ENCODE measurements at regions not wholly inside any gene's neighbourhood (a gene's known extent, or its start where the extent isn't known, plus 50 kb on each side); places are given as distances from the start of the nearest gene placed in this dataset.
"Not testable (repeated sequence)": the region's sequence is repeated elsewhere in the genome, so short reads cannot be mapped to it uniquely, and the experiment has no call there.

GRCh38 chr5:104932431-104932830 is 1369.8 kb upstream of the NUDT12 start:
- DNase-seq (ENCODE audit: low read depth in 4 of 4, low spot score in 2 of 4), result no peak

- DNase-seq (ENCODE audit: low read depth in 4 of 4, low spot score in 2 of 4), result no peak
Observed at GRCh38 chr5:104928906-104929520, 1366.4 kb upstream of the NUDT12 start.

GRCh38 chr5:104915226-104915625 is 1352.6 kb upstream of the NUDT12 start:
- no peak for DNase-seq (ENCODE audit: low read depth in 4 of 4, low spot score in 2 of 4)

- no peak for DNase-seq (ENCODE audit: low read depth in 4 of 4, low spot score in 2 of 4)
Observed at GRCh38 chr5:104914536-104915070, 1352.0 kb upstream of the NUDT12 start.

- no peak for DNase-seq (ENCODE audit: low read depth in 4 of 4, low spot score in 2 of 4)
Observed at GRCh38 chr5:104913841-104914281, 1351.3 kb upstream of the NUDT12 start.

GRCh38 chr5:104909803-104910202 is 1347.2 kb upstream of the NUDT12 start:
- DNase-seq (ENCODE audit: low read depth in 4 of 4, low spot score in 2 of 4), result no peak

- DNase-seq (ENCODE audit: low read depth in 4 of 4, low spot score in 2 of 4), result no peak
Observed at GRCh38 chr5:104904561-104904960, 1342.0 kb upstream of the NUDT12 start.

- DNase-seq (ENCODE audit: low read depth in 4 of 4, low spot score in 2 of 4), result no peak
Observed at GRCh38 chr5:104903941-104904340, 1341.4 kb upstream of the NUDT12 start.

- DNase-seq (ENCODE audit: low read depth in 4 of 4, low spot score in 2 of 4), result no peak
Observed at GRCh38 chr5:104891596-104891995, 1329.0 kb upstream of the NUDT12 start.

- no peak for DNase-seq (ENCODE audit: low read depth in 4 of 4, low spot score in 2 of 4)
Observed at GRCh38 chr5:104890767-104891166, 1328.2 kb upstream of the NUDT12 start.

GRCh38 chr5:104859437-104859836 is 1296.8 kb upstream of the NUDT12 start:
- no peak for DNase-seq (ENCODE audit: low read depth in 4 of 4, low spot score in 2 of 4)

GRCh38 chr5:104852099-104852498 is 1289.5 kb upstream of the NUDT12 start:
- not testable (repeated sequence) for DNase-seq (ENCODE audit: low read depth in 4 of 4, low spot score in 2 of 4)

GRCh38 chr5:104845541-104845940 is 1283.0 kb upstream of the NUDT12 start:
- no peak for DNase-seq (ENCODE audit: low read depth in 4 of 4, low spot score in 2 of 4)

GRCh38 chr5:104843822-104844221 is 1281.2 kb upstream of the NUDT12 start:
- DNase-seq (ENCODE audit: low read depth in 4 of 4, low spot score in 2 of 4), result no peak

- DNase-seq (ENCODE audit: low read depth in 4 of 4, low spot score in 2 of 4), result no peak
Observed at GRCh38 chr5:104840284-104840683, 1277.7 kb upstream of the NUDT12 start.

GRCh38 chr5:104831515-104831914 is 1268.9 kb upstream of the NUDT12 start:
- not testable (repeated sequence) for DNase-seq (ENCODE audit: low read depth in 4 of 4, low spot score in 2 of 4)

- no peak for DNase-seq (ENCODE audit: low read depth in 4 of 4, low spot score in 2 of 4)
Observed at GRCh38 chr5:104821606-104822005, 1259.0 kb upstream of the NUDT12 start.

- no peak for DNase-seq (ENCODE audit: low read depth in 4 of 4, low spot score in 2 of 4)
Observed at GRCh38 chr5:104817127-104817526, 1254.5 kb upstream of the NUDT12 start.

GRCh38 chr5:104815212-104815611 is 1252.6 kb upstream of the NUDT12 start:
- no peak for DNase-seq (ENCODE audit: low read depth in 4 of 4, low spot score in 2 of 4)

GRCh38 chr5:104800440-104801048 is 1238.0 kb upstream of the NUDT12 start:
- DNase-seq (ENCODE audit: low read depth in 4 of 4, low spot score in 2 of 4), result no peak

GRCh38 chr5:104793755-104794080 is 1231.1 kb upstream of the NUDT12 start:
- no peak for DNase-seq (ENCODE audit: low read depth in 4 of 4, low spot score in 2 of 4)

- DNase-seq (ENCODE audit: low read depth in 4 of 4, low spot score in 2 of 4), result no peak
Observed at GRCh38 chr5:104793031-104793754, 1230.6 kb upstream of the NUDT12 start.

All from left renal cortex interstitium (tissue), 4 donors.